ENCODE measurements at regions not wholly inside any gene's neighbourhood (a gene's known extent, or its start where the extent isn't known, plus 50 kb on each side); places are given as distances from the start of the nearest gene placed in this dataset.

GRCh38 chr3:153000325-153000724 lies 161.7 kb upstream of the RAP2B start:
- no peaks in the 10 kb centered on the region for H3K36me3 ChIP-seq (ENCODE audit: control insufficient read depth, insufficient read depth, low read length)
- H3K4me3 ChIP-seq (ENCODE audit: low read length): no peak overlapping the region
- no peak overlapping the region for H3K9ac ChIP-seq (ENCODE audit: low read length)
- H3K9me3 ChIP-seq (ENCODE audit: control insufficient read depth, low read length): no peaks in the 10 kb centered on the region
- no peaks in the 10 kb centered on the region for H3K27me3 ChIP-seq (ENCODE audit: control insufficient read depth, insufficient read depth, low read length)
- H3K4me1 ChIP-seq (ENCODE audit: control insufficient read depth, insufficient read depth, low read length): peaks cover 4% of the 10 kb centered on the region

GRCh38 chr3:153001210-153002078 lies 160.6 kb upstream of the RAP2B start:
- H3K4me3 ChIP-seq (ENCODE audit: low read length): no peak overlapping the region
- peaks cover 4% of the 10 kb centered on the region for H3K4me1 ChIP-seq (ENCODE audit: control insufficient read depth, insufficient read depth, low read length)
- H3K36me3 ChIP-seq (ENCODE audit: control insufficient read depth, insufficient read depth, low read length): no peaks in the 10 kb centered on the region
- H3K27me3 ChIP-seq (ENCODE audit: control insufficient read depth, insufficient read depth, low read length): no peaks in the 10 kb centered on the region
- no peak overlapping the region for H3K9ac ChIP-seq (ENCODE audit: low read length)
- H3K9me3 ChIP-seq (ENCODE audit: control insufficient read depth, low read length): no peaks in the 10 kb centered on the region

- H3K4me3 ChIP-seq (ENCODE audit: low read length): no peak overlapping the region
- no peaks in the 10 kb centered on the region for H3K27me3 ChIP-seq (ENCODE audit: control insufficient read depth, insufficient read depth, low read length)
- no peaks in the 10 kb centered on the region for H3K36me3 ChIP-seq (ENCODE audit: control insufficient read depth, insufficient read depth, low read length)
- H3K4me1 ChIP-seq (ENCODE audit: control insufficient read depth, insufficient read depth, low read length): peaks cover 4% of the 10 kb centered on the region
- H3K9me3 ChIP-seq (ENCODE audit: control insufficient read depth, low read length): no peaks in the 10 kb centered on the region
- no peak overlapping the region for H3K9ac ChIP-seq (ENCODE audit: low read length)
Observed at GRCh38 chr3:153003441-153003840, 158.6 kb upstream of the RAP2B start.

GRCh38 chr3:153003862-153004261 lies 158.2 kb upstream of the RAP2B start:
- H3K27me3 ChIP-seq (ENCODE audit: control insufficient read depth, insufficient read depth, low read length): no peaks in the 10 kb centered on the region
- H3K4me1 ChIP-seq (ENCODE audit: control insufficient read depth, insufficient read depth, low read length): peaks cover 4% of the 10 kb centered on the region
- H3K36me3 ChIP-seq (ENCODE audit: control insufficient read depth, insufficient read depth, low read length): no peaks in the 10 kb centered on the region

GRCh38 chr3:153008226-153008625 lies 153.8 kb upstream of the RAP2B start:
- Histone ChIP-seq H3K4me1 (ENCODE audit: control insufficient read depth, insufficient read depth, low read length) (no peaks in the 10 kb centered on the region), H3K36me3 (ENCODE audit: control insufficient read depth, insufficient read depth, low read length) (no peaks in the 10 kb centered on the region), H3K4me3 (ENCODE audit: low read length) (no peak overlapping the region), H3K9ac (ENCODE audit: low read length) (no peak overlapping the region), H3K9me3 (ENCODE audit: control insufficient read depth, low read length) (no peaks in the 10 kb centered on the region), H3K27me3 (ENCODE audit: control insufficient read depth, insufficient read depth, low read length) (no peaks in the 10 kb centered on the region)

More at GRCh38 chr3:153003862-153004261, 158.2 kb upstream of the RAP2B start:
- Histone ChIP-seq H3K9ac (ENCODE audit: low read length) (no peak overlapping the region), H3K9me3 (ENCODE audit: control insufficient read depth, low read length) (no peaks in the 10 kb centered on the region), H3K4me3 (ENCODE audit: low read length) (no peak overlapping the region)

- Histone ChIP-seq H3K9ac (ENCODE audit: low read length) (no peak overlapping the region), H3K9me3 (ENCODE audit: control insufficient read depth, low read length) (no peaks in the 10 kb centered on the region), H3K36me3 (ENCODE audit: control insufficient read depth, insufficient read depth, low read length) (no peaks in the 10 kb centered on the region), H3K4me3 (ENCODE audit: low read length) (no peak overlapping the region), H3K4me1 (ENCODE audit: control insufficient read depth, insufficient read depth, low read length) (no peaks in the 10 kb centered on the region), H3K27me3 (ENCODE audit: control insufficient read depth, insufficient read depth, low read length) (no peaks in the 10 kb centered on the region)
Observed at GRCh38 chr3:153023896-153024295, 138.1 kb upstream of the RAP2B start.

GRCh38 chr3:153026026-153026425 lies 136.0 kb upstream of the RAP2B start:
- no peaks in the 10 kb centered on the region for H3K9me3 ChIP-seq (ENCODE audit: control insufficient read depth, low read length)
- no peaks in the 10 kb centered on the region for H3K36me3 ChIP-seq (ENCODE audit: control insufficient read depth, insufficient read depth, low read length)
- H3K9ac ChIP-seq (ENCODE audit: low read length): no peak overlapping the region
- no peak overlapping the region for H3K4me3 ChIP-seq (ENCODE audit: low read length)
- no peaks in the 10 kb centered on the region for H3K27me3 ChIP-seq (ENCODE audit: control insufficient read depth, insufficient read depth, low read length)
- no peaks in the 10 kb centered on the region for H3K4me1 ChIP-seq (ENCODE audit: control insufficient read depth, insufficient read depth, low read length)

GRCh38 chr3:153028381-153028780 lies 133.6 kb upstream of the RAP2B start:
- no peak overlapping the region for H3K9ac ChIP-seq (ENCODE audit: low read length)
- no peak overlapping the region for H3K4me3 ChIP-seq (ENCODE audit: low read length)
- H3K36me3 ChIP-seq (ENCODE audit: control insufficient read depth, insufficient read depth, low read length): no peaks in the 10 kb centered on the region

GRCh38 chr3:153029350-153029749 lies 132.7 kb upstream of the RAP2B start:
- Histone ChIP-seq H3K4me1 (ENCODE audit: control insufficient read depth, insufficient read depth, low read length) (no peaks in the 10 kb centered on the region), H3K9me3 (ENCODE audit: control insufficient read depth, low read length) (no peaks in the 10 kb centered on the region), H3K9ac (ENCODE audit: low read length) (no peak overlapping the region), H3K27me3 (ENCODE audit: control insufficient read depth, insufficient read depth, low read length) (no peaks in the 10 kb centered on the region), H3K4me3 (ENCODE audit: low read length) (no peak overlapping the region), H3K36me3 (ENCODE audit: control insufficient read depth, insufficient read depth, low read length) (no peaks in the 10 kb centered on the region)

More at GRCh38 chr3:153028381-153028780, 133.6 kb upstream of the RAP2B start:
- no peaks in the 10 kb centered on the region for H3K4me1 ChIP-seq (ENCODE audit: control insufficient read depth, insufficient read depth, low read length)
- no peaks in the 10 kb centered on the region for H3K9me3 ChIP-seq (ENCODE audit: control insufficient read depth, low read length)
- H3K27me3 ChIP-seq (ENCODE audit: control insufficient read depth, insufficient read depth, low read length): no peaks in the 10 kb centered on the region

- no peak overlapping the region for H3K9ac ChIP-seq (ENCODE audit: low read length)
- H3K27me3 ChIP-seq (ENCODE audit: control insufficient read depth, insufficient read depth, low read length): no peaks in the 10 kb centered on the region
- no peak overlapping the region for H3K4me3 ChIP-seq (ENCODE audit: low read length)
- no peaks in the 10 kb centered on the region for H3K4me1 ChIP-seq (ENCODE audit: control insufficient read depth, insufficient read depth, low read length)
- no peaks in the 10 kb centered on the region for H3K9me3 ChIP-seq (ENCODE audit: control insufficient read depth, low read length)
- H3K36me3 ChIP-seq (ENCODE audit: control insufficient read depth, insufficient read depth, low read length): no peaks in the 10 kb centered on the region
Observed at GRCh38 chr3:153032891-153033290, 129.1 kb upstream of the RAP2B start.

GRCh38 chr3:153036846-153037245 lies 125.2 kb upstream of the RAP2B start:
- Histone ChIP-seq H3K36me3 (ENCODE audit: control insufficient read depth, insufficient read depth, low read length) (no peaks in the 10 kb centered on the region), H3K27me3 (ENCODE audit: control insufficient read depth, insufficient read depth, low read length) (no peaks in the 10 kb centered on the region), H3K9ac (ENCODE audit: low read length) (no peak overlapping the region), H3K4me1 (ENCODE audit: control insufficient read depth, insufficient read depth, low read length) (peaks cover 5% of the 10 kb centered on the region), H3K4me3 (ENCODE audit: low read length) (no peak overlapping the region), H3K9me3 (ENCODE audit: control insufficient read depth, low read length) (no peaks in the 10 kb centered on the region)

GRCh38 chr3:153038367-153038766 lies 123.7 kb upstream of the RAP2B start:
- Histone ChIP-seq H3K4me3 (ENCODE audit: low read length) (no peak overlapping the region), H3K36me3 (ENCODE audit: control insufficient read depth, insufficient read depth, low read length) (no peaks in the 10 kb centered on the region), H3K4me1 (ENCODE audit: control insufficient read depth, insufficient read depth, low read length) (peaks cover 5% of the 10 kb centered on the region), H3K27me3 (ENCODE audit: control insufficient read depth, insufficient read depth, low read length) (no peaks in the 10 kb centered on the region), H3K9me3 (ENCODE audit: control insufficient read depth, low read length) (no peaks in the 10 kb centered on the region), H3K9ac (ENCODE audit: low read length) (no peak overlapping the region)

Measured in mucosa of stomach (tissue), 1 donor.